K562 (cell line): ENCODE measurements at regions not wholly inside any gene's neighbourhood (a gene's known extent, or its start where the extent isn't known, plus 50 kb on each side); places are given as distances from the start of the nearest gene placed in this dataset.

Source experiments
- BMI1 ChIP-seq: fragments of 150-350 bp; IDR thresholded peaks from 2 replicates; pipeline ENCODE4 v1.6.1; 2014; ENCODE audit warnings: low read length
- CHD4 ChIP-seq: fragments of 200-600 bp; sonication (generic); IDR thresholded peaks from 3 replicates; pipeline ENCODE4 v1.6.1; 2012; ENCODE audit warnings: low read depth, mild to moderate bottlenecking, mixed read lengths, low read length, inconsistent platforms; ENCODE audit not compliant: insufficient read depth, insufficient replicate concordance, poor library complexity, severe bottlenecking
- ERF ChIP-seq: fragments of 450-650 bp; formaldehyde crosslinking; IDR thresholded peaks from 2 replicates; pipeline ENCODE4 v1.4.0; 2020; ENCODE audit warnings: mild to moderate bottlenecking, mixed read lengths
- EZH2 ChIP-seq: IDR thresholded peaks from 2 replicates; pipeline ENCODE4 v1.6.1; 2012; ENCODE audit warnings: low read depth, mild to moderate bottlenecking, inconsistent platforms, low read length, borderline replicate concordance
- HNRNPLL ChIP-seq: fragments of 200-400 bp; formaldehyde crosslinking; IDR thresholded peaks from 2 replicates; pipeline ENCODE4 v1.6.1; 2017; ENCODE audit warnings: low read length, low read depth, mild to moderate bottlenecking; ENCODE audit not compliant: poor library complexity, severe bottlenecking
- PCBP1 ChIP-seq: fragments of 200-400 bp; formaldehyde crosslinking; IDR thresholded peaks from 2 replicates; pipeline ENCODE4 v1.6.1; 2018; ENCODE audit warnings: mild to moderate bottlenecking, low read depth, low read length; ENCODE audit not compliant: poor library complexity, severe bottlenecking
- ZNF197 ChIP-seq: fragments of 200-800 bp; sonication (Bioruptor generic); IDR thresholded peaks from 2 replicates; pipeline ENCODE4 v1.6.1; 2016; ENCODE audit warnings: low read depth, missing genetic modification characterization, missing compliant biosample characterization
- TF ChIP-seq, protein P1 (sequence below): conservative IDR thresholded peaks from 2 replicates; pipeline ENCODE4 v1.6.1; 2011; ENCODE audit warnings: low read depth, mild to moderate bottlenecking, low read length; ENCODE audit not compliant: control insufficient read depth
- TF ChIP-seq, protein P2 (sequence below): fragments of 250-450 bp; sonication (Bioruptor Pico); IDR thresholded peaks from 2 replicates; pipeline ENCODE4 v1.5.0; 2021

DNA sequence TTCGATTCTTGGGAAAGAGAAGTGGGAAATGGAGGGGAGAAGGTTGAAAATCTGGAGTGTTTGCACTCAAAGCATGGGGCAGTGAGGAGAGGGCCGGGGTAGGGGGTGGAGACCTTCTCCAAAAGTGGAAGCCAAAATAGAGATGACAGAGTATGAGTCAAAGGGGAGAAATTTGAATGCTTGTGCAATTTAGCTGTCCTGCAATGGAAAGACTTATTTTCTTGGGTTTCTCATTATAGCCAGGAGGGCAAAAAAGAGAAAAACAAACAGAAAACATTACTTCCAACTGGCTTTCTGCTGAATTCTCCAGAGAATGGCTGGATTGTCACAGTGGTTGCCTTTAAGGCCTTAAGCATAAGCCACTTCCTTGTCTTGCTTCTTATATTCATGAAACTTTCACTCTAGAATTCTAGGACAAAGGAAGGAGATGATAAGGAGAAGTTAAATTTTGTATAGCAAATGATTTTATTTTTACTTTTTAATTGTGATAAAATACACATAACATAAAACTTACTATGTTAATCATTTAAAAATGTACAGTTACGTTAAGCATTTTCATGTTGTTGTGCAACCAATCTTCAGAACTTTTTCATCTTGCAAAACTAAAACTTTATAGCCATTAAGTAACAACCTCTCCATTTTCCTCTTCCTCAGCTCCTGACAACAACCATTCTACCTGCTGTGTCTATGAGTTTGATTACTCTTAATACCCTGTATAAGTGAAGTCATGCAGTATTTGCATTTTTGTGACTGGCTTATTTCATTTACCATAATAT lies 100.2 kb downstream of the GPR85 start (continued):
- TF ChIP-seq EZH2 (no peak), HNRNPLL (no peak), BMI1 (no peak), ZNF197 (CRISPR knock-in tag) (no peak), PCBP1 (no peak), ERF (CRISPR knock-in tag) (no peak), CHD4 (no peak)
- TF ChIP-seq, protein P1, sequence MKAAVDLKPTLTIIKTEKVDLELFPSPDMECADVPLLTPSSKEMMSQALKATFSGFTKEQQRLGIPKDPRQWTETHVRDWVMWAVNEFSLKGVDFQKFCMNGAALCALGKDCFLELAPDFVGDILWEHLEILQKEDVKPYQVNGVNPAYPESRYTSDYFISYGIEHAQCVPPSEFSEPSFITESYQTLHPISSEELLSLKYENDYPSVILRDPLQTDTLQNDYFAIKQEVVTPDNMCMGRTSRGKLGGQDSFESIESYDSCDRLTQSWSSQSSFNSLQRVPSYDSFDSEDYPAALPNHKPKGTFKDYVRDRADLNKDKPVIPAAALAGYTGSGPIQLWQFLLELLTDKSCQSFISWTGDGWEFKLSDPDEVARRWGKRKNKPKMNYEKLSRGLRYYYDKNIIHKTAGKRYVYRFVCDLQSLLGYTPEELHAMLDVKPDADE: no peak
- TF ChIP-seq, protein P2, sequence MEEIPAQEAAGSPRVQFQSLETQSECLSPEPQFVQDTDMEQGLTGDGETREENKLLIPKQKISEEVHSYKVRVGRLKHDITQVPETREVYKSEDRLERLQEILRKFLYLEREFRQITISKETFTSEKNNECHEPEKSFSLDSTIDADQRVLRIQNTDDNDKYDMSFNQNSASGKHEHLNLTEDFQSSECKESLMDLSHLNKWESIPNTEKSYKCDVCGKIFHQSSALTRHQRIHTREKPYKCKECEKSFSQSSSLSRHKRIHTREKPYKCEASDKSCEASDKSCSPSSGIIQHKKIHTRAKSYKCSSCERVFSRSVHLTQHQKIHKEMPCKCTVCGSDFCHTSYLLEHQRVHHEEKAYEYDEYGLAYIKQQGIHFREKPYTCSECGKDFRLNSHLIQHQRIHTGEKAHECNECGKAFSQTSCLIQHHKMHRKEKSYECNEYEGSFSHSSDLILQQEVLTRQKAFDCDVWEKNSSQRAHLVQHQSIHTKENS: no peak
